IMR-90 (cell line): ENCODE measurements at regions not wholly inside any gene's neighbourhood (a gene's known extent, or its start where the extent isn't known, plus 50 kb on each side); places are given as distances from the start of the nearest gene placed in this dataset.

Source experiments
- BHLHE40 ChIP-seq: fragments of 150-350 bp; IDR thresholded peaks from 2 replicates; pipeline ENCODE4 v1.6.1; 2016; ENCODE audit warnings: mild to moderate bottlenecking, low read depth, low read length
- CHD1 ChIP-seq: IDR thresholded peaks from 2 replicates; pipeline ENCODE4 v1.6.1; 2012; ENCODE audit warnings: low read depth, low read length, improper control_type of control experiment
- RCOR1 ChIP-seq: IDR thresholded peaks from 2 replicates; pipeline ENCODE4 v1.6.1; 2012; ENCODE audit warnings: mild to moderate bottlenecking, low read length, improper control_type of control experiment; ENCODE audit not compliant: insufficient replicate concordance
- TF ChIP-seq, protein P1 (sequence below): fragments of 150-350 bp; IDR thresholded peaks from 2 replicates; pipeline ENCODE4 v1.6.1; 2017; ENCODE audit warnings: mild to moderate bottlenecking, antibody characterized with exemption, low read length, low read depth
- TF ChIP-seq, protein P2 (sequence below): conservative IDR thresholded peaks from 2 replicates; pipeline ENCODE4 v1.5.1; 2012; ENCODE audit warnings: mild to moderate bottlenecking, low read depth, low read length, improper control_type of control experiment

DNA sequence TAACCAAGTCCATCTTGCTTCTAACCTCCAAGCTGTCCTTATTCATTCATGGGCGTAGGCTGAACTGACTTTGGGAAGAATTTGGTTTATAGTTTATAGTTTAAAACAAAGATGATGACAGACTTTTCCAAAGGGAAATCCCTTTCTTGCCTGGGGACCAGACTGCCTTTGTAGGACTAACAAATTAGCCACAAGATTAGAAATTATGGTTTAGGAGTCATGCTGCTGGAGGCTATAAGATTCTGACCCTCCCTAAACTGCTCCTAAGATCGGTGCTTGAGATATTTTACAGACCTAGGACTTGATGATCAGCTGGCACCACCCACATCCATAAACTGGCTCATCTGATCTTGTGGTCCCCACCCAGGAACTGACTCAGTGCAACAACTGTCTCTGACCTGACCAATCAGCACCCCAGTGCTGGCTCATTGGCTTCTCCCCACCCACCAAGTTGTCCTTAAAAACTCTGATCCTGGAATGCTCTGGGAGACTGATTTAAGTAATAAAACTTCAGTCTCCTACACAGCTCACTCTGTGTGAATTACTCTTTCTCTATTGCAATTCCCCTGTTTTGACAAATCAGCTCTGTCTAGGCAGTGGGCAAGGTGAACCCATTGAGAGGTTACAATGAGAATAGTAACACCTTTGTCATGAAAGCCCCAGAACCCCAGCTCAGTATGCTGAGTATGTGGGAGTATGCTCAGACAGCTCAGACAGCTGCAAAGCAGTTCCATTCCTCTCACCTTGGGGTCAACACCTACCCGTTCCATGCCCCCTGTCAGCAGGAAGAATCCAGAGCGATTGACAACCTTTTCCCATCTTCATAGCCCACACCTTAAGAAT lies 51.6 kb upstream of the C15orf39 start:
- TF ChIP-seq, protein P1, sequence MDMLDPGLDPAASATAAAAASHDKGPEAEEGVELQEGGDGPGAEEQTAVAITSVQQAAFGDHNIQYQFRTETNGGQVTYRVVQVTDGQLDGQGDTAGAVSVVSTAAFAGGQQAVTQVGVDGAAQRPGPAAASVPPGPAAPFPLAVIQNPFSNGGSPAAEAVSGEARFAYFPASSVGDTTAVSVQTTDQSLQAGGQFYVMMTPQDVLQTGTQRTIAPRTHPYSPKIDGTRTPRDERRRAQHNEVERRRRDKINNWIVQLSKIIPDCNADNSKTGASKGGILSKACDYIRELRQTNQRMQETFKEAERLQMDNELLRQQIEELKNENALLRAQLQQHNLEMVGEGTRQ = no peak
- TF ChIP-seq RCOR1 (no peak), CHD1 (no peak), BHLHE40 (no peak)
- TF ChIP-seq, protein P2, sequence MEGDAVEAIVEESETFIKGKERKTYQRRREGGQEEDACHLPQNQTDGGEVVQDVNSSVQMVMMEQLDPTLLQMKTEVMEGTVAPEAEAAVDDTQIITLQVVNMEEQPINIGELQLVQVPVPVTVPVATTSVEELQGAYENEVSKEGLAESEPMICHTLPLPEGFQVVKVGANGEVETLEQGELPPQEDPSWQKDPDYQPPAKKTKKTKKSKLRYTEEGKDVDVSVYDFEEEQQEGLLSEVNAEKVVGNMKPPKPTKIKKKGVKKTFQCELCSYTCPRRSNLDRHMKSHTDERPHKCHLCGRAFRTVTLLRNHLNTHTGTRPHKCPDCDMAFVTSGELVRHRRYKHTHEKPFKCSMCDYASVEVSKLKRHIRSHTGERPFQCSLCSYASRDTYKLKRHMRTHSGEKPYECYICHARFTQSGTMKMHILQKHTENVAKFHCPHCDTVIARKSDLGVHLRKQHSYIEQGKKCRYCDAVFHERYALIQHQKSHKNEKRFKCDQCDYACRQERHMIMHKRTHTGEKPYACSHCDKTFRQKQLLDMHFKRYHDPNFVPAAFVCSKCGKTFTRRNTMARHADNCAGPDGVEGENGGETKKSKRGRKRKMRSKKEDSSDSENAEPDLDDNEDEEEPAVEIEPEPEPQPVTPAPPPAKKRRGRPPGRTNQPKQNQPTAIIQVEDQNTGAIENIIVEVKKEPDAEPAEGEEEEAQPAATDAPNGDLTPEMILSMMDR = no peak
